ENCODE measurements at regions not wholly inside any gene's neighbourhood (a gene's known extent, or its start where the extent isn't known, plus 50 kb on each side); places are given as distances from the start of the nearest gene placed in this dataset.
"Not testable (repeated sequence)": the region's sequence is repeated elsewhere in the genome, so short reads cannot be mapped to it uniquely, and the experiment has no call there.

DNA sequence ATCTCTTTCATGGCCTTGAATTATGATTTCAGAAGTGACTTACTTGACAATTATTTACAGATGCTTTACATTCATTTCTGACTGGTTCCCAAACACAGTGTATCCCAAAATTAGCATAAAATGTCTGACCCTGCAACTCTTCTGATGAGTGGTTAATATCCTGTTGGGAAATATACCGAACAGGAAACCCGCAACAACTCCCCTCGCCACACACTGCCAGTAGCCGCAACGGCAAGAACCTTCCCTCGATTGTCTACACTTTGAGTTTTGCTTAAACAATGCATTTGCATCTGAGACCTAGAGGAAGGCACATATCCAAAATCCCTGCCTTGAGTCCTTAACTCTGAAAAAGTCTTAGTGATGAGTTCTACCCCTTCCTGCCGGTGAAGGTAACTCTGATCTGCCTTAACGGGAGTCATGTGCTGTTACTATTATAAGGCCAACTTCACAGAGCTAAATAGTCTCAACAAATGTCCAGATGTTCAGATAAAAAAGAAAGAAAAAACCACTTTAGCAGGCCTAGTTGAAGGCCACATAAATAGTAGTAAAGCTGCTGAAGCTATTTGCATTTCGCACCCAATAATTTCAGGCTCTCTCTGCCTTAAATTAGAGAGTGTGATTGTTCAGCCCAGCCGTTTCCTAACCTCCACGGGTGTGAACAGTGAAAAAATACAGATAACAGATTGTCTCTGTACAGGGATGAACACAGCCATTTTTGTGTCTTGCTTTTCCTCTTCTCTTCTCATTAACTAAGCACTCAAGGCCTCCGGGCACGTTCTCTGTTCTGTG, 321.1 kb downstream of the HS3ST3B1 start:
- no peak for DNase-seq (ENCODE audit: low read depth in 2 of 2)

DNA sequence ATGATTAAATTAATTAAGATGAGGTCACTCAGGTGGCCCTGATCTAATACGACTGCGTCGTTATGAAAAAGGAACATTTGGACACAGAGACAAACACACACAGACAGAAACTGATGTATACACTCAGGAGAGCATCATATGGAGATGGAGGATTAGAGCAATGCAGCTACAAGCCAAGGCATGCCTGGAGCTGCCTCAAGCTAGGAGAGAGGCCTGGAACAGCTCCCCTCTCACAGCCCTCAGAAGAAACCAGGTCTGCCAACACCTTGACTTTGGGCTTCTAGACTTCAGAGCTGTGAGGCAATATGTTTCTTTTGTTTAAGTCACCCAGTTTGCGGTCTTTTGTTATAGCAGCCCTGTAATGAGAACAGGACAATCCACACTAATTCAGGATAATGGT, 318.9 kb downstream of the HS3ST3B1 start:
- no peak for DNase-seq (ENCODE audit: low read depth in 2 of 2)

DNA sequence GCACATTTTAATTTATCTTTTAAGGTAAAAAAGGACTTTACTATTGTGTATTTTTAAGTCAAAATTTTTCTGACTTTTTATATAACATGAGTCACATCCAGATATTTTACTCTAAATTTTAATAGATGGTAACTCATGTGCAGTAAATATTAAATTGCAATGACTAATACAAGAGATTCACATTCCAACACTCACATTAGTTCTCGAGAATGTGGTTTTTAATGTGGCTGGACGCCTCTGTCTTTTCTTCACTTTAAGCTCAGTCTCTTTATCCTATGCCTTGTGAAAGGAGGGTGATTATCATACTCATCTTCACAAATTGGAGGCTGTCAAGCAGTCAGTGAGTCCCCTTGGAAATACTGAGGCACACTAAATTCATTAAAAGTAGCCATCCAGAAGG, 315.6 kb downstream of the HS3ST3B1 start:
- DNase-seq (ENCODE audit: low read depth in 2 of 2): no peak

DNA sequence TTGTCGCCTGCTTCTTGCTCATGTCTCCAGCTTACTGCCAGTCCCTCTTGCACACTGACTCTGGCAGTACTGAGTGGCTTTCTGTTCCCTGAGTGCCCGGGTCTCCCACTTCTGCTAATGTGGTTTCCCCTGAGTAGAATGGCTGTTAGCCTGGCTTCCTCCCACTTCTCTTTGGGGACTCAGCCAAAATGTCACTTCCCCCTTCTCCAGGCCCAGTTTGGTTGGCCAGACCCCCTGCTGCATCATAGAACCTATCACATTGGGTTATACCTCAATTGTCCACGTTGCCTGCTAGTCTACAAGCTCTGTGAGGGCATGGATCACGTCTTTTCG, 304.4 kb downstream of the HS3ST3B1 start:
- no peak for DNase-seq (ENCODE audit: low read depth in 2 of 2)

DNA sequence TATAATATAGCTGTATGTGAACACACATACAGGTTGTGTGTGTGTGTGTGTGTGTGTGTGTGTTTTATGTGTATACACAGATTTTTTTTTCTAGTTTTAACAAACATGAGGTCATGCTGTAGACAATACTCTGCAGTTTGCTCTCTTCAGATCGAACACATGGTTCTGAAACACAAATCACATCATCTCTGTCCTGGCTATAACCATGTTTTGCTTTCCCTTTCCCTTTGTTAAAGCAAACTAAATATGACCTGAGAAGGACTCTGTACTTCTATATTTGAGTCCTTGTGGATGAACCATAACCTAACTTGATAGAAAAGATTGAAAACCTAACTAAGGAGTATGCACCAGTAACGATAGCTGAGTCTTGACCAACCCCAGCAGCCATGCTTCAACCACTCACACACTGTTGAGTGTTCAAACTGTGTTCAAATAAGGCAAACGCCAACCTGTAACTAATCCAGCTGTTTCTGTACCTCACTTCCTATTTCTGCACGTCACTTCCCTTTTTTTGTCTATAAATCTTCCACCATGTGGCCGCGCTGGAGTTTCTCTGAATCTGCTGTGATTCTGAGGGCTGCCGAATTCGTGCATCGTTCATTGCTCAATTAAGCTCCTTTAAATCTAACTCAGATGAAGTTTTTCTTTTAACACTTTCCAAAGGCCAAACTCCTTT, 303.8 kb downstream of the HS3ST3B1 start:
- DNase-seq (ENCODE audit: low read depth in 2 of 2): no peak

DNA sequence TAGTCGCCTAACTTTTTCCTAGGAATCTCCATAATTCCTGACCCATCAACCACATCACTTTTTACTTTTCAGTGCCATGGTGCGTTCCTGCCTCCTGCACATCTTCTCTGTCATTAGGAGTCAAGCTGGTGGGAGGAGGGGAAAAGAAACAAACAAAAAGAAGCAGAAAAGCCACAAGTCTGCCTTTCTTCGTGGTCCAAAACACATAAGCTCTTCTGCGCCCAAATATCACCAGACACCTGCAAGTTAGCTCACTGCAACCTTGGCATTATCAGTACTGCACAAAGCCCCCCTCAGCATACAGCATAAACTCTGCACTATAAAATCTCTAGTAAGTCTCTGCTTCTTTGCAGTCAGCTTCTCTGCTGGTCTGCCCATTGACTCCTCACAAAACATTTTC, 295.3 kb downstream of the HS3ST3B1 start:
- DNase-seq (ENCODE audit: low read depth in 2 of 2): no peak

DNA sequence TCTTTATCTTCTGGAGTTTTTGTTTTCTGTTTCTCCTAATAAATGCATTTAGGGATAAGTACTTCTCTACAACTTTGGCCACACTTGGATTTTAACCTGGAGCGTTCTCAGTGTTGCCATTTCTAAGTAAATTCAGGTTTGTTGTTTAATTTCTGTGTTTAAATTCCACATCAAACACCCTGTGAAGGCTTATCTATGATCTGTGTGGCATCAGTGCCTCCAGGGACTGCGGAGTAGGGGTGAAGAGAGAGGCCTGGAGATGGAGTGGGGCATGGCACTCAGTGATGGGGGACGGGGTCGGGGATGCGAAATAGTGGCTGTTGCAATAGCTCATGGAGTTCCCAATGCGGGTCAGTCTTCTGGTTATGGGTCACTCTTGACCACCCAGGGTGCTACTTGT, 294.8 kb downstream of the HS3ST3B1 start:
- DNase-seq (ENCODE audit: low read depth in 2 of 2): no peak

DNA sequence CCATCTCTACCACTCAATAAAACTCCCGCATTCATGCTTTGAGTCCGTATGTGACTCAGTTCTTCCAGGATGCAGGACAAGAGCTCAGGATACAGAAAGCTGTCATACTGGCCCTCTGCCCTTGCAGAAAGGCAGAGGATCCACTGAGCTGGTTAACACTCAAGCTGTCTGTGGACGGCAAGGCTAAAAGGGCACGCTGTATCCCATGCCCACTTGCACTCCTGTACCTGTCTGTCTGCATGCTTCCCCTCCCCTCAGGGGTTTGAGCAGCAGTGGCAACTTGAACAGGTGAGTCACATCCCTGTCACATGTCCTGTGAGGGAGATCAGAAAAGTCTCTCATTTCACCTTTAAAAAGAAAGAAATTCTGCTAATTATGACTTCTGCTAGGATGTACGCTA, 293.8 kb downstream of the HS3ST3B1 start:
- no peak for DNase-seq (ENCODE audit: low read depth in 2 of 2)

DNA sequence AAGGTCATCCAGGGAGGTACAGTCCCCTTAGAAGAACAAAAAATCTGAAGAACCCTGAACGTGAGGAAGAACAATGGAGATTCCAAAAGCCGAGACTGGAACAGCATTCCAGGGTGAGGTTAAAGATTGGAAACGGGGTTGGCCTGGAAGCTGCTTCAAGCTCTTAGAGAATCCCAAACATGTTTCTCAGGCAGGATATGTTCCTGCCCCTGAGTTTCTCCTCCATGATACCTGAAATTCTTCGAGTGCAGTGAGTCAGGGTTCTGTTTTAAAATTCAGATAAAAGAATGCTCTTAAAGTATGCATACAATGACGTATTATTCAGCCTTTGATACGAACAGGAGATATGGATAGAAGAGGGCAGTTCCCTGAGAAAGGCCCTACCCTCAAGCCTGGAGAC, 293.1 kb downstream of the HS3ST3B1 start:
- no peak for DNase-seq (ENCODE audit: low read depth in 2 of 2)

DNA sequence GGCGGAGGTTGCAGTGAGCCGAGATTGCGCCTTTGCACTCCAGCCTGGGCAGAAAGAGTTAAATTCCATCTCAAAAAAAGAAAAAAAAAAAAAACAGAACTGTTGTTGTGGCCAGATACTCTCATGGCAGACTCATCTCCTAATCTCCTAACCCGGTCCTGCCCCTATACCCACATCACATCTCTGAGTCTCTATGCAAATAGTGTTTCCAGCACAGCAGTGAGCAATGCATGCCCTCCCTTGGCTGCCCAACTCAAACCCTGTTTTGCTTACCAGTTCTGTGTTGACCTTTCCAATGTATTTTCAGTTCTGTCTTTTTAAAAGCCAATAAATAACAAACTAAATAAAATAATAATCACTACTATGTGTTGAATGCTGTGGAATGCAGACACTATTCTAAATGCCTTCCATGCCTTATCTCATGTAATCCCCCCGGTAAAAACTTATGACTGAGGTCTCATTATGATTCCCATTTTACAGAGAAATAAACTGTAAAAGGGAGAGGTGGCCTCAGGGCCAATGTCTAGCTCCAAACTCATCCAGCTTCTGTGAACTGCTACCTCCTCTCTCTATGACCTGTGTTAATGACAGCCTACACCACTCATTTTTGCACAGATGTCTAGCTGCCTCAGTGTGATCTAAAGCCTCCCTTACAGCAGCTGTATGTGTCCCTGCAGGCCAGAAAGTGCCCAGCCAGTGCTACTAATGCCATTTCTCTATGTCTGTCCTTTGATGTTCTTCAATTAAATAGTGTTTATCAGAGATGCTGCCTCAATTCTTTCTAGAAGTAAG, 289.8 kb downstream of the HS3ST3B1 start:
- DNase-seq (ENCODE audit: low read depth in 2 of 2): no peak

DNA sequence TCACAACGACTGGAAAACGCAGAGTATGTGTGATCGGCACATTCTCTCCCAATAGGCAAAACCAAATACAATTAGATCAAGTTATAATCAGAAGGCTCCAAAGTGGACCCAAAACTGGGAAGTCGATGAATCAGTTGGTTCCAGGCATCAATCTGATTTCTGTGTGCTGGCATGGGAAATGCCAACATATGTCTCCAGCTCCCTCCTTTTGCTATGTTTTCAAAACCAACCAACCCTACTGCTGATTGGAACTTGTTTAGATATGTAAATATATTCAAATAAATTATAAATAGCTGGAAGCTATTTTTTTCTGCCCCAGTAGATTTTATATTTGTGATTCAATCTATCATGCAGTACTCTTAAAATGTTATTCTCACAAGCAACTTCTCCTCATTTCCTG, 284.2 kb downstream of the HS3ST3B1 start:
- no peak for DNase-seq (ENCODE audit: low read depth in 2 of 2)

DNA sequence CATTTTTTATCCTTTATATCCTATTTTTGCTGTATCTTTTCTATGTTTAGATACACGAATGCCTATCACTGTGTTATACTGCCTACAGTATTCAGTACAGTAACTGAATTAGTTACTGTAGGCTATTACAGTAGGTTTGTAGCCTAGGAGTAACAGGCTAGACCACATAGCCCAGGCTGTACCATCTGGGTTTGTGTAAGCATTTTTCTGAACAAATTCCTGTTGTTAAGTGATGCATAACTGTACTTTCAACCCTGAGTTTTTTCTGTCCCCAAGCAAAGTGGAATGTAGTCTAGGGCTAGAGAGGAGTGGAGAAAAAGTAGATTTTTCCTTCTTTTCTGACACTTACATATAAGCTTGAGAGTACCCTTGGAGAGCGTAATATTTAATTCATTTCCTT, 282.1 kb downstream of the HS3ST3B1 start:
- DNase-seq (ENCODE audit: low read depth in 2 of 2): no peak

DNA sequence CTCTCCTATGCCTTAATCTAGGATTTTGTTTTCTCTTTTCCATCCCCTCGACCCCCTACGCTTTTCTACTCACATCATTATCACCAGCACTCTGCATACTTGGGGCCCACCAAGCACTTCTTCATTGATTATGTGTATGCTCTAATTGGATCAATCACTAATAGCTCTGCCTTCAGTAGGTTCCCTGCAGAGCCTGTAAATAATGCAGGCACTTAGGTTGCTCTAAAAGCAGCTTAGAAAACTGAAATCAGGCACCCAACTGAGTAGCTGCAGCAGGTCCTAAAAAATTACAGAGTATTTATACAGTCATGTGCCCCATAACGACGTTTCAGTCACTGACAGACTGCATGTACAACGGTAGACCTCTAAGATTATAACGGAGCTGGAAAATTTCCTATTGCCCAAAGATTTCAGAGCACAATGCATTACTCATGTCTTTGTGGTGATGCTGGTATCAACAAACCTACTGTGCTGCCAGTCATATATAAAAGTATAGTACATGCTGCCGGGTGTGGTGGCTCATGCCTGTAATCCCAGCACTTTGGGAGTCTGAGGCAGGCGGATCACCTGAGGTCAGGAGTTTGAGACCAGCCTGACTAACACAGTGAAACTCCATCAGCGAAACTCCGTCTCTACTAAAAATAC, 280.4 kb downstream of the HS3ST3B1 start:
- DNase-seq (ENCODE audit: low read depth in 2 of 2): no peak

DNA sequence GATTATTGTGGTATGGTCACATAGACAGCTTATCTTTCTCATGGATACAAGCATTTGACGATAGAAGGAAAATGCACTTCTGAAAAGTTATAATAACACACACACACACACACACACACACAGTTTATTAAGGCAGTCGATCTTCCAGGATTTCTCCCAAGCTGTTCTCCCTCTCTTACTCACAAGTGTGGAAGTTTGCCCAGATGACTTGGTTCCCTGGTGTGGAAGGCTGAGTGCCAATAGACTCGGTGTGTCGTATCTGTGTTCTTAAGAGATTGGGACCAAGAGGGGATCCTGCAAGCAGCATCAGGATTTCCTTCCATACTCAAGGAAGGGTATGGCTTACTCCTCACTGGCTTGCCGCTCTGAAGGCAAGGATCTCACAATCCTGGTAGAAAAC, 279.6 kb downstream of the HS3ST3B1 start:
- DNase-seq (ENCODE audit: low read depth in 2 of 2): no peak

DNA sequence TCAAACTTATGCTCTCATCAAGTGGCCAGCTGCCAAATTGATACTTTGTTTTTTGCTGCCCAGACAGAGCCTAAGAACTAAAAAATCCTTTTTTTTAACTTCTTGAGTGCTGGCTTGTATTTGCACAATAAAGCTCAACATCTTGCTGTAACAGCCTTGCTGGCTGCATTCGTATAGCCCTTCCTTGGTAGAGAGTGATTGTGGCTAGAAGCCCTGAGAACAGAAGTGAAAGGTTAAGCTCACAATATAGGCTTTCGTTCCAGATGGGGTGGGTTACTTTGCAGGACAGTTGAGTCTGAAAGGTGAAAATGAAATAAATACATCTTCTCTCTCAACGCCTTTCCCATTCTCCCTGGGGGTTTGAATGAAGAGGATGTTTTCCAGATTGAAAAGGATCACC, 278.8 kb downstream of the HS3ST3B1 start:
- no peak for DNase-seq (ENCODE audit: low read depth in 2 of 2)

DNA sequence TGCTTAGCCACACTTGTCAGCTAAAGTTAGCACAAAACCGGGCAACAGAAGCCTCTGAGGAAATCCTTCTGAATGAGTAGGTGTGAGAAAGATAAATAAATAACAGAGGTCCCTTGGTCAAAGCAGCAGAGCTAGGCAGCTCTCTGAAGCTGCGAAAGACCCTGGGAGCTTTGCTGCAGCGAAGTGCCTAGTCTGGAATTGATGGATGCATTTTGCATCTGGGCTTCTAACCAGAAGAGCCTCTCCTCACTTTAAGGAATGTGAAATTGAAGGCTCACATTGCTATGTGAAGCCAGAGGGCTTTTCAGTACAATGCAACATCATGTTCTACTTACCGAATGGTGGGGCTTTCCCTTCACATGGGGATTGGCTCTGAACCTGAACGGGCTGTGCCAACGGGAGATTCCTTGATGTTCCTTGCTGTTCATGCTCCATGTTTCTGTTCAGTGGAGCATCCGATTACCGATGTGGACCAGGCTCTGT, 274.6 kb downstream of the HS3ST3B1 start:
- DNase-seq (ENCODE audit: low read depth in 2 of 2): no peak

DNA sequence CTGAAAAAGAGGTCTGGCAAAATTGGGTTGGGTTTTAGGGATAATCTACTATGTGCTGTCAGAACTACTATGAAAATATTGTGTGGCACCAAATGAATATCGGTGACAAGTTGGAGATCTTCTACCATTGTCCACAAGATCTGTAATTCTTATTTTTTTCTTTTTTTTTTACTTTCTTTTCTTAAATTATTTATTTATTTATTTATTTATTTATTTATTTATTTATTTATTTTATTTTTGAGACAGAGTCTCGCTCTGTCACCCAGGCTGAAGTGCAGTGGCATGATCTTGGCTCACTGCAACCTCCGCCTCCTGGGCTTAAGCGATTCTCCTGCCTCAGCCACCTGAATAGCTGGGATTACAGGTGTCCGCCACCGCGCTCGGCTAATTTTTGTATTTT, 259.4 kb downstream of the HS3ST3B1 start:
- not testable (repeated sequence) for DNase-seq (ENCODE audit: low read depth in 2 of 2)

DNA sequence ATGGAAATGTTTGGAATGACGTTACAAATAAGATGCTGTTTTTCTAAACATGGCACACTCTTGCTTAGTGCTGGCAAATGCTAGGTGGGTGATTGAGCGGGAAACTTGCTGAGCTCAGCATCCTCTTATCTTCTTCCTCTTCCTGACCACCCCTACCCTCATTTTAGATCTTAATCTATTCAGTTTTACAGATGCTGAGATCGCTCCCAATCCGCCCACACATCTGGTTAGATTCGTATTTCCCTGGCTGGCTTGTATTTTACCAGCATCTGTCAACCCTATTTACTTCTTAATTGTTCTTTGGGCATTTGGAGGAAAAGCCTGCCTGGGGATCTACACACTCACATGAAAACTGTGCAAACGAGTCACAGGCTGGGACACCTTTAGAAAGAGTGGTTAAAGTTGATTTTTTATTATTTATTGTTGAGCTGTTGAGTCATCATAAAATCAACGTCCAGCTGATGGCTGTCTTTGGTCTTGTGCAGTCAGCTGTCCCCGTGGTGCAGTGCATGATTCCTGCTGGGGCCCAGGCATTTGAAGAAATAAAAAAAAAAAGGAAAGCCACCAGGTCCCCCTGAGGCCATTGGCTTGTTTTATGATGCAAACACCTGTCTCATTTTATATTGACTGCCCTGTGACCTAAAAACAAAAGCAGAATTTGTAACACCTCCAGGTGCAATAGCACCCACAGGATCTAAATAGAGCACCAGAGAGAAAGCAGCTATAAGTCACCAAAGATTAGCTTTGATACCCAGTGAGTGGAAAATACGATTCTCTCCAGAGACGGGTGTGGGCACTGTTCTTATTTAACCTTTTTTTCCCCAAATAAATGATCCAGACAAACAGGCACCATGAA, 258.6 kb downstream of the HS3ST3B1 start:
- no peak for DNase-seq (ENCODE audit: low read depth in 2 of 2)

DNA sequence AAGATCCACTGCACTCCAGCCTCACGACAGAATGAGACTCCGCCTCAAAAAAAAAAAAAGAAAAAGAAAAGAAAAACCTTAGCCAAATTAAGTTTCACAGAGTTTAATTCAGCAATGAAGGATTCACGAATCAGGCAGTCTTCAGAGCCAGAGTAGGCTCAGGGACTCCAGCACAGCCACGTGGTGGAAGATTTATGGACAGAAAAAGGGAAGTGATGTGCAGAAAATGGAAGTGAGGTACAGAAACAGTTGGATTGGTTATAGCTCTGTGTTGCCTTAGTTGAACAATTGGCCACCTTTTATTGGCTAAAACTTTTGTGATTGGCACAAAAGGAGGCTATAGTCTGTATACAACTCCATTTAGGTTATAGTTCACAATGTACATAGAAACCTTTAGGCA, 256.6 kb downstream of the HS3ST3B1 start:
- no peak for DNase-seq (ENCODE audit: low read depth in 2 of 2)

DNA sequence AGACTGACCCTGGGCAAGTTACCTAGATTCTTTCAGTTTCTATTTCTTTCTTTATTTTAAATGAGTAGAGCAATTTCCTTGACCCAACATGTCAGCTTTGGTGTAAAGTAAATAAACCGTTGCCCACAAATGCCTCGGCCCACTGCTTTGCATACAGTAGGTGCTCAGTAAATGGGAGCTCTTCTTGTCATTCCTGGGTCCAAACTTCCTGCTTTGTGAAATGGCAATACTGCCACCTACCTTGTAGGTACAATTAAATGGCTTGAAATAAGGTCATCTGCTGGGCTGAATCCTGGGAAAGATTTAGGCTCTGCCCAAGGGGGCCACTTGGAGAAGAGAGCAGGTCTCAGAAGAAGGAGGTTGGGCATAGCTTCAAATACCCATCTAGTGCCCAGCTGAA, 253.0 kb downstream of the HS3ST3B1 start:
- DNase-seq (ENCODE audit: low read depth in 2 of 2): no peak

DNA sequence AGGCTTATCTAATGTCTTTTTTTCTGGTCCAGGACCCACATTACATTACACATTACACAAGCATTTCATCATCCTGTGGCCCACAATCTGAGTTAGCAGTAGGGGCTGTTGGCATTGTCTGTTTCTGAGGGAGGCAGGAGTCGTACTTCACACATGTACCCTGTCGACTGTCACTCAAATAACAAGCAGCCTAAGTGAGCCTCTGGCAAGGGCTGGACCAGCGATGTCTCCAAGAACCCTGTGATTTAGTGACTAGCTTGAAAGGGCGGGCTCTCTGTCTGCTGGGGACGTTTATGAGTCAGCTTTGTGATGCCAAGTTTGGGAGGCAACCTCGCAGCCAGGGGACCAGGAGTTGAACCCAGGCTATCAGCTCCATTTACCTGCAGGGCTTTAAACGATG, 251.4 kb downstream of the HS3ST3B1 start:
- no peak for DNase-seq (ENCODE audit: low read depth in 2 of 2)
